ENCODE measurements at regions not wholly inside any gene's neighbourhood (a gene's known extent, or its start where the extent isn't known, plus 50 kb on each side); places are given as distances from the start of the nearest gene placed in this dataset.

DNA sequence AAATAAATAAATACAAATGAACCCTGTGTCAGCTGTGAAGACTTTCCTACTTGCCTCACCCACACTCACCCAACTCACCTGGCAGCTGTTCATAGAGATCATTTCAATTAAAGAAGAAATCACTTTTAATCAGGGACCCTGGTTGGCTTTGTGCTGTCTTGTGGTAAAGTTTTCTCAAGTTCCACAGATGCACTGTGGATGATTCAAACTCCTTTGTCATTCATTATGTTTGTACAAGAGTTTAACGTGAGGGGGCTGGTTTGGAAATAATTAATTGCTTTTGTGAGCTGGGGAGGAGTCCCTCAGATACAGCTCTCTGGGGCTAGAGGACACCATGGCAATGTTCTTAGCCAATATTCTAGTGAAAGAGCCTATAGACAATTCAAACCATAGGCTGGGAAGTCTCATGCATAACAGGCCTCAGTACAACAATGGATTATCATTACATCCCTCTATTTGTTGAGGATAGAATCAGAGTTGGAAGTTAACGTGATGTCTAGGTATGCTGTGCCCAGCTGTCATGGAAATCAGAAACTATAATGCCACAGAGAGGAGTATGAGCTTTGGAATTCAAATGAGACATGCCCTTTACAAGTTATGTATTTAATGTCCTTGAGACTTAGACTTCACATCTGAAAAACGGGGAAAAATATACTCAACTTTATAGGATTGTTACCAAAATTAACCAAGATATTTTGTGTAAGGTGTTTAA lies 698.5 kb downstream of the KCNA4 start:
- ATAC-seq (ENCODE audit: insufficient read depth, low read depth) (no peak), DNase-seq (no peak)
- TF ChIP-seq EZH2 (IDR thresholded peaks at IDR 0.05; ENCODE audit: borderline replicate concordance, low read depth, low read length, severe bottlenecking) (no peak), CTCF (IDR thresholded peaks at IDR 0.05; ENCODE audit: borderline replicate concordance, extremely low read depth, low read length, poor library complexity, severe bottlenecking) (no peak)
- H3K27me3 ChIP-seq (ENCODE audit: insufficient read depth, low read length, poor library complexity): no peaks in the 10 kb centered on the region
- H3K4me3 ChIP-seq (ENCODE audit: low read depth in 1 of 2, low read length in 2 of 2): no peak overlapping the region
- no peak overlapping the region for H3K9ac ChIP-seq (ENCODE audit: low read depth, low read length)
- H3K9me3 ChIP-seq (ENCODE audit: insufficient read depth, low read length, severe bottlenecking): no peaks in the 10 kb centered on the region
- H3K36me3 ChIP-seq (ENCODE audit: insufficient read depth, low read length): no peaks in the 10 kb centered on the region
- H2AFZ ChIP-seq (ENCODE audit: low read depth, low read length): no peak overlapping the region
- no peak overlapping the region for H3K4me2 ChIP-seq (ENCODE audit: insufficient read depth, low read length)
- H3K27ac ChIP-seq (ENCODE audit: low read length): no peak overlapping the region
- no peaks in the 10 kb centered on the region for H3K79me2 ChIP-seq (ENCODE audit: insufficient read depth, low read length)
- H4K20me1 ChIP-seq (ENCODE audit: insufficient read depth, low read length): no peaks in the 10 kb centered on the region
- no peaks in the 10 kb centered on the region for H3K4me1 ChIP-seq (ENCODE audit: insufficient read depth, low read length)

DNA sequence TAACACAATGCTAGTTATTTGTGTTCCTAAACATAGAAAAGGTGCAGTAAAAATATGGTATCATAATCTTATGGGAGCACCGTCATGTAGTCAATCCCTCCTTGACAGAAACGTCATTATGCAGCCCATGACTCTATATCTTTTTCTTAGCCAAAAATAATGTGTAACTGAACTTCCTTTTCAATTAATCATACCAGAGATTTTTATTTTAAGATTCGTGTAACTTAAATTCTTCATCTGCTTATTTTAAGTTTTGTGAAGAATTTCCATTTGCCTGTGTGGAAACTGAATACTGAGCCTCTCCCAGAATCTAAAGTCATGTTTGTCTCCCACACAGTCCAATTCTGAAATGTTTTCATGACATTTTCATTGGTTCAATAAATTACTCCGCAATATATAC lies 699.1 kb downstream of the KCNA4 start:
- Histone ChIP-seq H3K9ac (ENCODE audit: low read depth, low read length) (no peak overlapping the region), H3K27me3 (ENCODE audit: insufficient read depth, low read length, poor library complexity) (no peaks in the 10 kb centered on the region), H3K9me3 (ENCODE audit: insufficient read depth, low read length, severe bottlenecking) (no peaks in the 10 kb centered on the region), H2AFZ (ENCODE audit: low read depth, low read length) (no peak overlapping the region), H3K4me1 (ENCODE audit: insufficient read depth, low read length) (no peaks in the 10 kb centered on the region), H3K4me2 (ENCODE audit: insufficient read depth, low read length) (no peak overlapping the region), H3K4me3 (ENCODE audit: low read depth in 1 of 2, low read length in 2 of 2) (no peak overlapping the region), H3K36me3 (ENCODE audit: insufficient read depth, low read length) (no peaks in the 10 kb centered on the region), H3K79me2 (ENCODE audit: insufficient read depth, low read length) (no peaks in the 10 kb centered on the region), H3K27ac (ENCODE audit: low read length) (no peak overlapping the region), H4K20me1 (ENCODE audit: insufficient read depth, low read length) (no peaks in the 10 kb centered on the region)
- TF ChIP-seq CTCF (IDR thresholded peaks at IDR 0.05; ENCODE audit: borderline replicate concordance, extremely low read depth, low read length, poor library complexity, severe bottlenecking): no peak
- no peak for TF ChIP-seq EZH2 (IDR thresholded peaks at IDR 0.05; ENCODE audit: borderline replicate concordance, low read depth, low read length, severe bottlenecking)
- DNase-seq (no peak), ATAC-seq (ENCODE audit: insufficient read depth, low read depth) (no peak)

DNA sequence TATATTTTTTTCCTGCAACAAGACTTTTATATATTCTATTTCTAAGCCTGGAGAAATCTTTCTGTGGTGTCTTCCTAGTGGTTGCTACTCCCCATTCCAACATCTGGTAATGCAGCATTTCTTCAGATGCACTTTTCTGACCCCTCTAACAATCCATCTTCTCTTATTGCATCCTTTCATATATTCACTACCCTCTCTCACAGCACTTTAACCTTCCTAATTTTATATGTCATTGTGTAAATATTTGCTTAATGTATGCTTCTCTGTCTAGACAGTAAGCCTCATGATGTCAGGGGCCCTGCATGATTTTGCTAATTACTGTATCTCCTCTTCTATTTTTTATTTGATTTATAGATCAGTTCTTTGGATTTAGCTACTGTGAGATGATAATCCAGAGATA lies 701.6 kb downstream of the KCNA4 start:
- Histone ChIP-seq H3K4me1 (ENCODE audit: insufficient read depth, low read length) (no peaks in the 10 kb centered on the region), H3K79me2 (ENCODE audit: insufficient read depth, low read length) (no peaks in the 10 kb centered on the region), H3K27me3 (ENCODE audit: insufficient read depth, low read length, poor library complexity) (no peaks in the 10 kb centered on the region), H3K9me3 (ENCODE audit: insufficient read depth, low read length, severe bottlenecking) (no peaks in the 10 kb centered on the region), H2AFZ (ENCODE audit: low read depth, low read length) (no peak overlapping the region), H3K36me3 (ENCODE audit: insufficient read depth, low read length) (no peaks in the 10 kb centered on the region), H3K4me2 (ENCODE audit: insufficient read depth, low read length) (no peak overlapping the region), H3K9ac (ENCODE audit: low read depth, low read length) (no peak overlapping the region), H3K4me3 (ENCODE audit: low read depth in 1 of 2, low read length in 2 of 2) (no peak overlapping the region), H3K27ac (ENCODE audit: low read length) (no peak overlapping the region), H4K20me1 (ENCODE audit: insufficient read depth, low read length) (no peaks in the 10 kb centered on the region)
- ATAC-seq (ENCODE audit: insufficient read depth, low read depth) (no peak), DNase-seq (no peak)
- TF ChIP-seq EZH2 (IDR thresholded peaks at IDR 0.05; ENCODE audit: borderline replicate concordance, low read depth, low read length, severe bottlenecking) (no peak), CTCF (IDR thresholded peaks at IDR 0.05; ENCODE audit: borderline replicate concordance, extremely low read depth, low read length, poor library complexity, severe bottlenecking) (no peak)

Data from DND-41 (cell line).